GM10847 (cell line): ENCODE measurements at regions not wholly inside any gene's neighbourhood (a gene's known extent, or its start where the extent isn't known, plus 50 kb on each side); places are given as distances from the start of the nearest gene placed in this dataset.

Experiments used
- POLR2A ChIP-seq: IDR thresholded peaks from 2 replicates; pipeline ENCODE4 v1.6.1; 2011; ENCODE audit not compliant: insufficient read length; ENCODE audit errors: extremely low read depth

DNA sequence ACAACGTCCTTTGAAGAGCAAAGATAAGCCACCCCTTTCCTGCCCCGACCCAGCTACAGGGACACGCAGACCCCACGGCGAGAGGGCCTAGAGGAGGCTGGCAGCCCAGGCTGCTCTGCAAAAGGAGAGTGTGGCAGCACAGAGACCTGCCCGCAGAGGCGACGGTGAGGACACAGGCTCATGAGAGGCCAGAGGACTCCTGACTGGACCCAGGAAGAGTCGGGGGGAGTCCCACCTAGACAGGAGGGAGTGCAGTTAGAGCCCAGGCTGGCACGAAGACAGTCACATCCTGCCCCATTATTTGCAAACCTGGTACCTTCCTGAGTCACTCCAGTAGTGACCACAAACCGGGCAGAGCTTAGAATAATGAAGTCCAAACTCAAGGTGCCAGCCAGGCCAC is 227.7 kb upstream of the CDH4 start:
- TF ChIP-seq POLR2A, result no peak

- no peak for TF ChIP-seq POLR2A
Observed at GRCh38 chr20:61025536-61025935, 226.5 kb upstream of the CDH4 start.

DNA sequence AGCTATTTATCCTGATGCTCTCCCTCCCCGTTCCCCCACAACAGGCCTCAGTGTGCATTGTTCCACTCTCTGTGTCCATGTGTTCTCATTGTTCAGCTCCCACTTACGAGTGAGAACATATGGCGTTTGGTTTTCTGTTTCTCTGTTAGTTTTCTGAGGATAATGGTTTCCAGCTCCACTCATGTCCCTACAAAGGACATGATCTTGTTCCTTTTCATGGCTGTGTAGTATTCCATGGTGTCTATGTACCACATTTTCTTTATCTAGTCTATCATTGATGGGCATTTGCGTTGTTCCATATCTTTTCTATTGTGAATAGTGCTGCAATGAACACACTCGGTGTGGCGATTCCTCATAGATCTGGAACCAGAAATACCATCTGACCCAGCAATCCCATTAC is 225.9 kb upstream of the CDH4 start:
- TF ChIP-seq POLR2A, result no peak

- TF ChIP-seq POLR2A, result no peak
Observed at GRCh38 chr20:61026731-61027130, 225.3 kb upstream of the CDH4 start.

DNA sequence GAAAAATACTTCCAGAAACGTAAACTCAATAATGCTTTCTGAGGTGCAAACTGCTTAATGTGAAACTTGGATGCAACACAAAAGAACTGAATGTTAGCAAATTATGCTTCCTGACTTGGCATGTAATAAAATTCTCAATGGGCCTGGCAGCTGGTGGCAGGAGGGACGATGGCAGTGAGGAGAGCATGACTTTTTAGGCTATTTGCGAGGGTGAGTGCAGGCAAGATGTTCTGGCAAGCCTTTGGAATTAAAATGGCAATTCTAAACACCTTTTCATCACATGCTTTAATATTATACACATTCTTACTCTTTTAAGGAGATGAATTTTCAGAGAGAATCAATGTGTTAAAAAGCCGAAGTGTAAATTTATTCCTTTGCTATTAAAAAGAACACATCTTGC is 224.8 kb upstream of the CDH4 start:
- no peak for TF ChIP-seq POLR2A

DNA sequence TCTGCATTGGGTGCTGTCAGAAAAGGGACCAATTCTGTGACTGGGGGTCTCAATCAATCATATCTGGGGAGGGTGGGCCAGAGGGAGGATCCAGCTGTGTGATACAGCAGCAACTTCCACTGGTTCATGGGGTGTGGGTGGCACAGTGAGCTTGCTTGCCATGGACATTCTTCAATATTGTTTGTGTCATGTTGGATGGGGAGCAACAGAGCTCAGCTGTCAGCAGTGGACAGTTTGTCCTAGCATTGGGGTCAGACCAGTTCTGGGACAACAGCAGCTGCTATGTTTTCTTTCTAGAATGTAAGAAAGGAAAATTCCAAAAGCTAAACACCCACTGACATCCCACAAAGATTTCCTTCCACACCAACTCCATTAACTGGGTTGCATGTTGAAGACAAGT is 221.9 kb upstream of the CDH4 start:
- TF ChIP-seq POLR2A, result no peak

DNA sequence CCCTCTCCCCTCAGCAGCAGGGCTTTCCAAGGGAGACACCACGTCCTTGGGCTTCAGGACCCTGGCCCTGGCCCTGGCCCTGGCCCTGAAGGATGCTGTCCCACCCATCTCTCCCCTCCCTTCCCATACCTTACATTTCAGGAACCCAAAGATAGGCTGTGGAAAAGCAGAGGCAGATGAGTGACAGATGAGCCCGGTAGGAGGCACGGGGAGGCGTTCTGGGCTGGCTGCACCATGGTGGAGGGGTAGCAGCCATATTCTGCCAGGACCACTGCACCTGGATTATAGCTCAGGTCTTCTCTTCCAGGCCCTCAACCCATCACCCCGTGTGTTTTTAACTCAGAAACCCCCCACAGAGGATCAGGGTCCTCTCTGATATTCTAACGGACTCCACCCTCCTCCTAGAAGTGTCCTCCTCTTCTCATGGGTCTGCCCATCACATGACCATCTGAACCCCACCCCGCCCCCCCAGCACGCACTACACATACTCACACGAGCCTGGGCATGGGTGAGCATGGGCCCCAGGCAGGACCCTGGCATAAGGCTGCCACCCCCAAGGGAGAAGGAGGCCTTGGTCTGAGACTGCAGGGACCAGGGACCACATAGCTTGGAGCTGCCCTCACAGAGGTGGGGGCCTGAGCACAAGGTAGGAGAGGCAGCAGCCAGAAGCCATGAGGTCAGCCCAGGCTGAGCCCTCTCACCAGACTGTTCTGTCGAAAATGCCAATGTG is 220.8 kb upstream of the CDH4 start:
- no peak for TF ChIP-seq POLR2A

DNA sequence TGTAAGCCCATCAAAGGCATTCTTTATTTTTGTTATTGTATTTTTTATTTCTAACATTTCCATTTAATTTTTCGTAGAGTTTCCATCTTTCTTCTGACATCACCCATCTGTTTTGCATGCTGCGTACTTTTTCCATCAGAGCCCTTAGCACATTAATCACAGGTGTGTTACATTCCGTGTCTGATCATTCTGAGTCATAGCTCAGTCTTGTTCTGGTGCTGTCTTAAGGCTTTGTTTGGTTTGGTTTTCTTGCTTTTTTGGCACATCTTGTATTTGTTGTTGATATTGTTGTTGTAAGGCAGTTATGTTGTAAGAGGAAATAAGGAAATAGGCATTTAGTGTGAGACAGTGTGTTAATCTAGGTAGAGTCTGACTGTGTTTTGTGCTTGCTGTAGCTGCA is 214.6 kb upstream of the CDH4 start:
- TF ChIP-seq POLR2A, result no peak

DNA sequence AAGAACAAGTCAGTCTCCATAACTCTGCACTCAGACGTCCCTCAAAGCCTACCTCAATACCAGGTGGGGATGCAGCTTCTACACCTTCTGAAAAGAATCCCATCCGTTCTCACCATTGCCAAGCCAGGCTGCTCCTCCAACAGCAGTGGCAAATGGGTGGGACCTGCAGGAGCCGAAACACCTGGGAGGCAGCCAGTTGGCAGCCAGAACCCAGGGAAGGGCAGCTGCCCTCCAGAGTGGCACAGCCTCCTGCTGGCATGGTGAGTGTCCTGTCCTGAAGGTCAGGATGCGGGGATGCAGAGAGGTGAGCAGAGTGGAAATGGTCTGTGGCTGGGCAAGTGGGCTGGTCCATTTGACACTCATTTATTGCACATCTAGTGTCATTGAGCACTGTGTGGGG is 210.6 kb upstream of the CDH4 start:
- no peak for TF ChIP-seq POLR2A

DNA sequence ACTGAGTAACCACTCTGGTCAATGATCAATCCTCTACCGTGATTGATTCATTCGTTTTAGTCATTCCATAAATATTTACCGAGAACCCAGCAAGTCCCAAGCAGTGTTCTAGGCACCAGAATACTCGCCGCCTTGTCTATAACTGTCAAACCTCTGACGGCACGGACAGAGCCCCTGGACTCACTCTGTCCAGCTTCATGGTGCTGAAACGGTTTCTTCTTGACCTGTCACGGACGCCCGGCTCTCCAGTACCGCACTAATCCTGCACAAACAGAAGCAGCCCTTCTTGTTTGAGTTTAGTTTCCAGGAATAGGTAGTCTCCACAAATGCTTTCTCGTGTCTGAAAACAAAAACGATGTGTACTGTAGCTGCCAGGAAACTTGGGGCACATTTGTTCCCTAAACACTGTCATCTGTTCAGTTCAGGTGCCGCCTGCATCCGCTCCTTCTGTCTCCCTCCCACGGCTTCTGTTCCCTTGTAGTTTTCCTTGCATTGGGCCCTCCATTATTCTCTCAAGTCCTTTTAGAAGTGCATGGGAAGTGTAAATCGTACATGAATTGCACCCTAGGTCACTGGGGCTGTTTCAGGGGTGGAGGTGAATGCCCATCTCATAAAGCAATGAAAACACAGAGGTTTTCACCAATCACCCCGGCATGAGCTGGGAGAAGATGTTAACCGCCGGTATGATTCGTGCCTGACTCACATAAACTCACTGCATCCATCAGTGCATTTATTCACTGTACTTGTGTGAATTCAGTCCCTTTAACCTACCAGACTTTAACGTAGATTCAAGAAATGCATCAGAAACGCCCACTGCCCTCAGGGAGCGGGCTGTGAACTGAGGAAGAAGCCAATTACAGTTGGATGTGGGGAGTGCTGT is 209.3 kb upstream of the CDH4 start:
- TF ChIP-seq POLR2A, result no peak

- TF ChIP-seq POLR2A, result no peak
Observed at GRCh38 chr20:61043681-61044080, 208.4 kb upstream of the CDH4 start.

- TF ChIP-seq POLR2A, result no peak
Observed at GRCh38 chr20:61044499-61044898, 207.6 kb upstream of the CDH4 start.

- no peak for TF ChIP-seq POLR2A
Observed at GRCh38 chr20:61045091-61045490, 207.0 kb upstream of the CDH4 start.

GRCh38 chr20:61045876-61046585 is 206.0 kb upstream of the CDH4 start:
- TF ChIP-seq POLR2A, result no peak

GRCh38 chr20:61046721-61047351 is 205.2 kb upstream of the CDH4 start:
- no peak for TF ChIP-seq POLR2A

- no peak for TF ChIP-seq POLR2A
Observed at GRCh38 chr20:61047515-61047914, 204.5 kb upstream of the CDH4 start.

- no peak for TF ChIP-seq POLR2A
Observed at GRCh38 chr20:61048302-61048701, 203.8 kb upstream of the CDH4 start.
